Neural crest cell (in vitro differentiated cells): ENCODE measurements at regions not wholly inside any gene's neighbourhood (a gene's known extent, or its start where the extent isn't known, plus 50 kb on each side); places are given as distances from the start of the nearest gene placed in this dataset.

ENCODE experiments used
- DNase-seq: peaks from one replicate; pipeline ENCODE4 v3.0.0; 2021; ENCODE audit warnings: low read depth, mixed read lengths, low spot score
- H3K27ac Mint-ChIP-seq: one replicate; pipeline ENCODE4 v1.8.0; 2021; ENCODE audit warnings: mild to moderate bottlenecking, mixed read lengths; ENCODE audit not compliant: unreplicated experiment
- H3K27me3 Mint-ChIP-seq: 2 replicates; pipeline ENCODE4 v1.8.0; 2021; ENCODE audit warnings: low read depth, mild to moderate bottlenecking, mixed read lengths
- H3K36me3 Mint-ChIP-seq: 2 replicates; pipeline ENCODE4 v1.8.0; 2021; ENCODE audit warnings: low read depth, mild to moderate bottlenecking, mixed read lengths
- H3K4me1 Mint-ChIP-seq: 2 replicates; pipeline ENCODE4 v1.8.0; 2021; ENCODE audit warnings: mixed read lengths
- H3K4me3 Mint-ChIP-seq: one replicate; pipeline ENCODE4 v1.8.0; 2021; ENCODE audit warnings: mild to moderate bottlenecking, mixed read lengths
- H3K9me3 Mint-ChIP-seq: 2 replicates; pipeline ENCODE4 v1.8.0; 2021; ENCODE audit warnings: mixed read lengths
- CTCF ChIP-seq: fragments of 200-600 bp; sonication (generic); conservative IDR thresholded peaks from 2 replicates; pipeline ENCODE4 v1.5.0; 2021; ENCODE audit warnings: antibody characterized with exemption, mild to moderate bottlenecking

DNA sequence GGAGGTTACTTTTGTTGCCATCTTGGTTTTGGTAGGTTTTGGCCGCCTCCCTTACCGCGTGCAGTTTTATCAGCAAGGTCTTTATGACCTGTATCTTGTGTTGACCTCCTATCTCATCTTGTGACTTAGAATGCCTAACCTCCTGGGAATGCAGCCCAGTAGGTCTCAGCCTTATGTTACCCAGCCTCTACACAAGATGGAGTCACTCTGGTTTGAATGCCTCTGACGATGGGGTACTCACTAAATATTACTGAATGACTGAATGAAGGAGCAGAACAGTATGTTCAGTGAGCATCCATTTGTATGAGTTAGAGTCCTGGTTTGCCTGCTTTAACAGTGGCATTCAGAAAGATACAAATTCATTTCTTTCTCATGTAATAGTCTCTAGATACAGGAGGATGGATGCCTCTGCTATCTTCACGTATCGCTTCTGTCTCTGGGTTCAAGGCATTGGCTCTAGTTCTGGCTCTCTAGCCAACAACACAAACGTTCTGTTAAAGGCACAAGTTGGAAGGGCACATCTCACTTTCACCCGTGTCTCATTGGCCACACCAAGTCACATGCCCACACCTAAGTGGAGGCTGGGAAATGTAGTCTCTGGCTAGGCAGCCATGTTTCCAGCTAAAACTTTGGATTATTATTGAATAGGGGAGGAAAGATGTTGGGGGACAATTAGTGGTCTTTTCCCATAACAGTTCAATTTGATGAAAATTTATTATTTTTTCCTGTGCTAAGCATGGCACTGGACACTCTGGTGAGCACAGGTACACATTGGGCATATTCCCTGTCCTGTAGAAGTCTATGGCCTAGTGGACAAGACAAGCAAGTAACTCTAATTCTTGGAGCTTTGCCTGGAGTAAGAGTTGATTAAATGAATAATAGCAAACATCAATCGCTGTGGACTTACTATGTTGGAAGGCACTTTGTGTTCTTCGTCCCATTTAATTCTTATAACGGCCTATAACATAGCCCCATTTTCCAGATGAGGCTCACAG, 75.2 kb upstream of the RPH3A start:
- Mint-ChIP-seq H3K27me3 (peaks cover 24% of the 10 kb centered on the region), H3K36me3 (no peaks in the 10 kb centered on the region), H3K4me3 (no peak overlapping the region), H3K27ac (no peak overlapping the region), H3K9me3 (no peaks in the 10 kb centered on the region), H3K4me1 (no peaks in the 10 kb centered on the region)
- DNase-seq: peak; percentile 8
- no peak for TF ChIP-seq CTCF

DNA sequence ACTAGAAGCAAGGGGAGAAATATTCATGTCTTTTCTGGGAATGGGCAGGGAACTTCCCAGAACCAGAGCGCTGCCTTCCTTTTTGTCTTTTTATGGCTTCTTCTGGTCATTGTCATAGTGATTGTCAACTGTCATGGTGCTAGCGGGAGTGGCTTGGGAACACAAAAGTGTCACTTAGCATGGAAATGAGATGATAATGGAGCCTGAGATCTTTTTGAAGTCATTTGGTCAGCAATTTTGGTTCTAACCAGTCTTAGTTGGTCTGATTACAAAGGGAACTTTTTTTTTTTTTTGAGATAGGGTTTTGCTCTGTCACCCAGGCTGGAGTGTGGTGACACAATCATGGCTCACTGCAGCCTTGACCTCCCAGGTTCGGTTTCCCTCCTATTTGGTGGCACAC, 62.7 kb upstream of the RPH3A start:
- H3K4me3 Mint-ChIP-seq: no peak overlapping the region
- no peak overlapping the region for H3K27ac Mint-ChIP-seq
- TF ChIP-seq CTCF: no peak
- no peaks in the 10 kb centered on the region for H3K36me3 Mint-ChIP-seq
- DNase-seq: no peak
- peaks cover 31% of the 10 kb centered on the region for H3K27me3 Mint-ChIP-seq
- H3K9me3 Mint-ChIP-seq: no peaks in the 10 kb centered on the region
- H3K4me1 Mint-ChIP-seq: peaks cover 10% of the 10 kb centered on the region

GRCh38 chr12:112734859-112735695, 56.5 kb upstream of the RPH3A start:
- H3K36me3 Mint-ChIP-seq: no peaks in the 10 kb centered on the region
- no peaks in the 10 kb centered on the region for H3K9me3 Mint-ChIP-seq
- no peak overlapping the region for H3K27ac Mint-ChIP-seq
- DNase-seq: no peak
- peaks cover 30% of the 10 kb centered on the region for H3K27me3 Mint-ChIP-seq
- TF ChIP-seq CTCF: no peak
- H3K4me1 Mint-ChIP-seq: peaks cover 4% of the 10 kb centered on the region
- no peak overlapping the region for H3K4me3 Mint-ChIP-seq

GRCh38 chr12:112738531-112738930, 53.0 kb upstream of the RPH3A start:
- Mint-ChIP-seq H3K27me3 (peaks cover 43% of the 10 kb centered on the region), H3K4me3 (no peak overlapping the region), H3K36me3 (no peaks in the 10 kb centered on the region), H3K9me3 (no peaks in the 10 kb centered on the region), H3K27ac (no peak overlapping the region), H3K4me1 (peaks cover 8% of the 10 kb centered on the region)
- TF ChIP-seq CTCF: no peak
- no peak for DNase-seq

GRCh38 chr12:112740387-112740934, 51.1 kb upstream of the RPH3A start:
- Mint-ChIP-seq H3K4me3 (no peak overlapping the region), H3K36me3 (no peaks in the 10 kb centered on the region), H3K27ac (no peak overlapping the region), H3K9me3 (no peaks in the 10 kb centered on the region), H3K27me3 (peaks cover 43% of the 10 kb centered on the region), H3K4me1 (peaks cover 8% of the 10 kb centered on the region)
- no peak for DNase-seq
- TF ChIP-seq CTCF: no peak
